ENCODE measurements at regions not wholly inside any gene's neighbourhood (a gene's known extent, or its start where the extent isn't known, plus 50 kb on each side); places are given as distances from the start of the nearest gene placed in this dataset.

DNA sequence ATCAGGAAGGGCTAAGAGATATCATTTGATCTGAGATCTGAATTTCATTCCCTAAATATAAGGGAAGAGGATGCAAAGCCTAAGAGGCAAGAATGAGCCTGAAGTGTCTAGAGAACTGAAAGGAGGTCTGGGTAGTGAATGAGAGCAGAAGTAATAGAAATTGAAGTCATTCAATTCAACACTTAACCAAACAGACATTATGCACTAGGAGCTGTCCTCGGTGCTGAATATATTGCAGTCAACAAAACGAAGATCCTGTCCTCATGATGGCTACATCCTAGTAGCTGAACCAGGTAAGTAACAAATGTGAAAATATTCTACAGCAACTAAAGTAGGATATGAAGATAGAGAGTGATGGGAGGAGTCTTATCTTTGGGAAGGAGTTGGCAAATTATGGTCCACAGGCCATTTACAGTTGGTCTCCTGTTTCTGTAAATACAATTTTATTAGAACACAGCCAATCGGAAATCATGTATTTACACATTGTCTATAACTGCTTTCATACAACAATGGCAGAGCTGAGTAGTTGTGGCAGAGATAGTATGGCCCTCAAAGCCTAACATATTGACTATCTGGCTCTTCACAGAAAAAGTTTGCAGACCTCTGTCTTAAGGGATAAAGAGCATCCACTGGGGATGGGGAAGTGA lies 192.9 kb upstream of the CADPS start:
- TF ChIP-seq, protein P1, sequence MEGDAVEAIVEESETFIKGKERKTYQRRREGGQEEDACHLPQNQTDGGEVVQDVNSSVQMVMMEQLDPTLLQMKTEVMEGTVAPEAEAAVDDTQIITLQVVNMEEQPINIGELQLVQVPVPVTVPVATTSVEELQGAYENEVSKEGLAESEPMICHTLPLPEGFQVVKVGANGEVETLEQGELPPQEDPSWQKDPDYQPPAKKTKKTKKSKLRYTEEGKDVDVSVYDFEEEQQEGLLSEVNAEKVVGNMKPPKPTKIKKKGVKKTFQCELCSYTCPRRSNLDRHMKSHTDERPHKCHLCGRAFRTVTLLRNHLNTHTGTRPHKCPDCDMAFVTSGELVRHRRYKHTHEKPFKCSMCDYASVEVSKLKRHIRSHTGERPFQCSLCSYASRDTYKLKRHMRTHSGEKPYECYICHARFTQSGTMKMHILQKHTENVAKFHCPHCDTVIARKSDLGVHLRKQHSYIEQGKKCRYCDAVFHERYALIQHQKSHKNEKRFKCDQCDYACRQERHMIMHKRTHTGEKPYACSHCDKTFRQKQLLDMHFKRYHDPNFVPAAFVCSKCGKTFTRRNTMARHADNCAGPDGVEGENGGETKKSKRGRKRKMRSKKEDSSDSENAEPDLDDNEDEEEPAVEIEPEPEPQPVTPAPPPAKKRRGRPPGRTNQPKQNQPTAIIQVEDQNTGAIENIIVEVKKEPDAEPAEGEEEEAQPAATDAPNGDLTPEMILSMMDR (IDR thresholded peaks at IDR 0.05): no peak
- TF ChIP-seq POLR2A (IDR thresholded peaks at IDR 0.05): no peak
